Peyer's patch (tissue), 4 donors: ENCODE measurements at regions not wholly inside any gene's neighbourhood (a gene's known extent, or its start where the extent isn't known, plus 50 kb on each side); places are given as distances from the start of the nearest gene placed in this dataset.

Source experiments
- DNase-seq, 3 donors: peaks; one replicate each; pipeline ENCODE4 v3.0.0-alpha.2; 2017 to 2019
- H3K27ac ChIP-seq, 4 donors: fragments of 200-600 bp; sonication (generic); one replicate each; pipeline ENCODE4 v1.5.1; 2016 to 2019
- H3K27me3 ChIP-seq, 2 donors: fragments of 200-600 bp; sonication (generic); one replicate each; pipeline ENCODE4 v1.5.1; 2019
- H3K36me3 ChIP-seq, 3 donors: fragments of 200-600 bp; sonication (generic); one replicate each; pipeline ENCODE4 v1.5.1; 2016 to 2019
- H3K4me1 ChIP-seq, 4 donors: fragments of 200-600 bp; sonication (generic); one replicate each; pipeline ENCODE4 v1.5.1; 2016 to 2019
- H3K4me3 ChIP-seq, 4 donors: fragments of 200-600 bp; sonication (generic); 1 replicate in 3 of 4; 2 replicates in 1 of 4; pipeline ENCODE4 v1.5.1; 2016 to 2019; ENCODE audit warnings: mild to moderate bottlenecking in 1 of 4
- H3K9me3 ChIP-seq, 4 donors: fragments of 200-600 bp; sonication (generic); one replicate each; pipeline ENCODE4 v1.5.1; 2016 to 2019; ENCODE audit warnings: mild to moderate bottlenecking in 1 of 4
- CTCF ChIP-seq, 6 experiments: fragments of 450-650 bp in 4 of 6; fragments of 200-600 bp in 2 of 6; sonication (generic) in 1 of 6; IDR thresholded peaks; one replicate each; pipeline ENCODE4 v1.5.1; 2017 to 2019; ENCODE audit warnings: antibody characterized with exemption in 6 of 6, mild to moderate bottlenecking in 3 of 6, moderate library complexity in 1 of 6
- POLR2A ChIP-seq, 2 donors: fragments of 450-650 bp; IDR thresholded peaks; one replicate each; pipeline ENCODE4 v1.5.1; 2017; ENCODE audit warnings: antibody characterized with exemption in 2 of 2, mild to moderate bottlenecking in 2 of 2, moderate library complexity in 2 of 2

GRCh38 chr6:137697267-137697938 lies 169.7 kb upstream of the TNFAIP3 start:
- H3K9me3 ChIP-seq, result no peaks in the 10 kb centered on the region
- H3K4me1 ChIP-seq, result peaks cover 0 to 15% (median 0%) of the 10 kb centered on the region in 4 donors
- H3K27me3 ChIP-seq, result no peaks in the 10 kb centered on the region
- H3K4me3 ChIP-seq, result no peak overlapping the region
- peak overlapping the region in 2 of 4 donors; percentile 43 to 67 for H3K27ac ChIP-seq
- TF ChIP-seq CTCF (IDR thresholded peaks at IDR 0.05) (peak in 4 of 6 experiments; percentile 15 to 80 (median 58)), POLR2A (IDR thresholded peaks at IDR 0.05) (no peak)
- no peaks in the 10 kb centered on the region for H3K36me3 ChIP-seq
- peak in 1 of 3 donors; percentile 62 for DNase-seq

- Histone ChIP-seq H3K27ac (peak overlapping the region in 2 of 4 donors; percentile 2 to 29), H3K36me3 (no peaks in the 10 kb centered on the region), H3K27me3 (no peaks in the 10 kb centered on the region), H3K4me1 (peaks cover 0 to 15% (median 0%) of the 10 kb centered on the region in 4 donors), H3K9me3 (no peaks in the 10 kb centered on the region), H3K4me3 (no peak overlapping the region)
- no peak for DNase-seq
- TF ChIP-seq CTCF (IDR thresholded peaks at IDR 0.05) (no peak), POLR2A (IDR thresholded peaks at IDR 0.05) (no peak)
Observed at GRCh38 chr6:137698636-137699030, 168.4 kb upstream of the TNFAIP3 start.

GRCh38 chr6:137699031-137699683 lies 167.9 kb upstream of the TNFAIP3 start:
- H3K4me3 ChIP-seq, result no peak overlapping the region
- H3K4me1 ChIP-seq, result peaks cover 0 to 15% (median 0%) of the 10 kb centered on the region in 4 donors
- no peaks in the 10 kb centered on the region for H3K9me3 ChIP-seq
- H3K27ac ChIP-seq, result peak overlapping the region in 3 of 4 donors; percentile 2 to 29 (median 6)
- no peaks in the 10 kb centered on the region for H3K27me3 ChIP-seq
- no peak for DNase-seq
- no peaks in the 10 kb centered on the region for H3K36me3 ChIP-seq
- TF ChIP-seq CTCF (IDR thresholded peaks at IDR 0.05) (no peak), POLR2A (IDR thresholded peaks at IDR 0.05) (no peak)

GRCh38 chr6:137700161-137700560 lies 166.9 kb upstream of the TNFAIP3 start:
- H3K4me1 ChIP-seq, result peaks cover 0 to 15% (median 0%) of the 10 kb centered on the region in 4 donors
- no peak overlapping the region for H3K27ac ChIP-seq
- H3K4me3 ChIP-seq, result no peak overlapping the region
- H3K9me3 ChIP-seq, result no peaks in the 10 kb centered on the region
- TF ChIP-seq CTCF (IDR thresholded peaks at IDR 0.05), result no peak
- no peak for TF ChIP-seq POLR2A (IDR thresholded peaks at IDR 0.05)
- H3K27me3 ChIP-seq, result no peaks in the 10 kb centered on the region
- no peaks in the 10 kb centered on the region for H3K36me3 ChIP-seq
- DNase-seq, result no peak

- H3K27ac ChIP-seq, result no peak overlapping the region
- H3K9me3 ChIP-seq, result no peaks in the 10 kb centered on the region
- DNase-seq, result no peak
- H3K4me3 ChIP-seq, result no peak overlapping the region
- no peaks in the 10 kb centered on the region for H3K36me3 ChIP-seq
- TF ChIP-seq POLR2A (IDR thresholded peaks at IDR 0.05) (no peak), CTCF (IDR thresholded peaks at IDR 0.05) (no peak)
- H3K4me1 ChIP-seq, result peaks cover 0 to 15% (median 0%) of the 10 kb centered on the region in 4 donors
- no peaks in the 10 kb centered on the region for H3K27me3 ChIP-seq
Observed at GRCh38 chr6:137700751-137701477, 166.1 kb upstream of the TNFAIP3 start.
